HFFc6 (cell line): ENCODE measurements at regions not wholly inside any gene's neighbourhood (a gene's known extent, or its start where the extent isn't known, plus 50 kb on each side); places are given as distances from the start of the nearest gene placed in this dataset.

Experiments
- DNase-seq: peaks from one replicate; pipeline ENCODE4 v3.0.0-alpha.2; 2018
- H3K27ac Mint-ChIP-seq: 2 replicates; pipeline ENCODE4 v1.8.0; 2020; ENCODE audit warnings: mild to moderate bottlenecking, mixed read lengths
- H3K27me3 Mint-ChIP-seq: 2 replicates; pipeline ENCODE4 v1.8.0; 2021; ENCODE audit warnings: mild to moderate bottlenecking, moderate library complexity, mixed read lengths; ENCODE audit not compliant: insufficient read depth
- H3K36me3 Mint-ChIP-seq: 2 replicates; pipeline ENCODE4 v1.8.0; 2021; ENCODE audit warnings: low read depth, mixed read lengths
- H3K4me1 Mint-ChIP-seq: 2 replicates; pipeline ENCODE4 v1.8.0; 2020; ENCODE audit warnings: low read depth, mixed read lengths
- H3K4me3 Mint-ChIP-seq: 2 replicates; pipeline ENCODE4 v1.8.0; 2020; ENCODE audit warnings: mild to moderate bottlenecking, moderate library complexity, mixed read lengths
- H3K9me3 Mint-ChIP-seq: 2 replicates; pipeline ENCODE4 v1.8.0; 2020; ENCODE audit warnings: mild to moderate bottlenecking, mixed read lengths
- CTCF ChIP-seq: fragments of 200-600 bp; sonication (generic); IDR thresholded peaks from 2 replicates; pipeline ENCODE4 v1.5.0; 2021; ENCODE audit warnings: antibody characterized with exemption, mild to moderate bottlenecking

GRCh38 chr12:40551466-40551865 is 140.8 kb upstream of the CNTN1 start:
- Mint-ChIP-seq H3K27me3 (no peaks in the 10 kb centered on the region), H3K36me3 (no peaks in the 10 kb centered on the region), H3K4me1 (no peaks in the 10 kb centered on the region), H3K9me3 (peaks cover 53% of the 10 kb centered on the region), H3K27ac (no peak overlapping the region), H3K4me3 (no peak overlapping the region)
- DNase-seq, result no peak
- TF ChIP-seq CTCF, result no peak

GRCh38 chr12:40552868-40553267 is 139.4 kb upstream of the CNTN1 start:
- Mint-ChIP-seq H3K4me3 (no peak overlapping the region), H3K27me3 (no peaks in the 10 kb centered on the region), H3K36me3 (no peaks in the 10 kb centered on the region), H3K27ac (no peak overlapping the region), H3K9me3 (peaks cover 54% of the 10 kb centered on the region), H3K4me1 (no peaks in the 10 kb centered on the region)
- no peak for TF ChIP-seq CTCF
- no peak for DNase-seq

GRCh38 chr12:40557980-40558379 is 134.3 kb upstream of the CNTN1 start:
- DNase-seq, result no peak
- Mint-ChIP-seq H3K27me3 (no peaks in the 10 kb centered on the region), H3K36me3 (0 out of 2 replicates have a peak, but pooled peaks cover 5% of the 10 kb centered on the region), H3K4me3 (no peak overlapping the region), H3K27ac (no peak overlapping the region), H3K9me3 (peaks cover 67% of the 10 kb centered on the region), H3K4me1 (no peaks in the 10 kb centered on the region)
- no peak for TF ChIP-seq CTCF

GRCh38 chr12:40559865-40560264 is 132.4 kb upstream of the CNTN1 start:
- Mint-ChIP-seq H3K36me3 (0 out of 2 replicates have a peak, but pooled peaks cover 5% of the 10 kb centered on the region), H3K27ac (no peak overlapping the region), H3K9me3 (peaks cover 51% of the 10 kb centered on the region), H3K27me3 (no peaks in the 10 kb centered on the region), H3K4me3 (no peak overlapping the region), H3K4me1 (no peaks in the 10 kb centered on the region)
- no peak for TF ChIP-seq CTCF
- DNase-seq, result no peak

- Mint-ChIP-seq H3K27me3 (no peaks in the 10 kb centered on the region), H3K36me3 (0 out of 2 replicates have a peak, but pooled peaks cover 5% of the 10 kb centered on the region), H3K27ac (no peak overlapping the region), H3K4me3 (no peak overlapping the region), H3K4me1 (no peaks in the 10 kb centered on the region), H3K9me3 (peaks cover 44% of the 10 kb centered on the region)
- no peak for TF ChIP-seq CTCF
- DNase-seq, result no peak
Measured at GRCh38 chr12:40560848-40561247, 131.4 kb upstream of the CNTN1 start.
